Endothelial cell of umbilical vein (primary cell): ENCODE measurements at regions not wholly inside any gene's neighbourhood (a gene's known extent, or its start where the extent isn't known, plus 50 kb on each side); places are given as distances from the start of the nearest gene placed in this dataset.

Source experiments
- BruUV-seq: library from RNA; stranded (reverse); fragments of 400-500 nt; replicated peaks from 2 replicates; lab custom pipeline; 2021; lab: Mats Ljungman, UMichigan
- CTCF ChIA-PET: fragments of 300-600, 350-600 bp; sonication (Branson Sonifier 250); formaldehyde crosslinking; loops from one replicate; lab custom pipeline; 2021; ENCODE audit warnings: antibody characterized with exemption, inconsistent platforms; lab: Charles Lee
- POLR2A ChIA-PET: fragments of 300-600, 350-600 bp; sonication (Branson Sonifier 250); formaldehyde crosslinking; loops from one replicate; lab custom pipeline; 2021; ENCODE audit warnings: antibody characterized with exemption, inconsistent platforms; lab: Charles Lee
- DNase-seq: peaks from one replicate; pipeline ENCODE4 v3.0.0-alpha.2; 2011; ENCODE audit warnings: low read depth, low spot score
- FAIRE-seq: peaks from 2 replicates; lab custom pipeline; 2011; peaks lifted over from hg19 to GRCh38; lab: Jason Lieb, UNC
- H2AFZ ChIP-seq: 2 replicates; pipeline ENCODE4 v1.6.0; 2012; ENCODE audit warnings: low read depth, low read length, control low read depth, inconsistent platforms
- H3K27ac ChIP-seq: 2 replicates; pipeline ENCODE4 v1.5.1; 2011; ENCODE audit warnings: low read depth, mild to moderate bottlenecking, control low read depth, low read length, moderate library complexity; ENCODE audit not compliant: insufficient read depth
- H3K27me3 ChIP-seq, 2 experiments: 2 replicates each; pipeline versions ENCODE4 v1.6.0 to v1.6.1; 2011; ENCODE audit warnings: low read length in 2 of 2, mixed read lengths in 1 of 2; ENCODE audit not compliant: control insufficient read depth in 2 of 2, insufficient read depth in 2 of 2
- H3K36me3 ChIP-seq, 2 experiments: 2 replicates in 1 of 2; 3 replicates in 1 of 2; pipeline ENCODE4 v1.5.1; 2011; ENCODE audit warnings: low read length in 2 of 2, mild to moderate bottlenecking in 1 of 2, moderate library complexity in 1 of 2; ENCODE audit not compliant: control insufficient read depth in 2 of 2, insufficient read depth in 2 of 2; ENCODE audit errors: extremely low read depth in 1 of 2
- H3K4me1 ChIP-seq: 3 replicates; pipeline ENCODE4 v1.5.1; 2011; ENCODE audit warnings: mild to moderate bottlenecking, low read length; ENCODE audit not compliant: control insufficient read depth, insufficient read depth; ENCODE audit errors: extremely low read depth
- H3K4me2 ChIP-seq: 2 replicates; pipeline ENCODE4 v1.6.1; 2011; ENCODE audit warnings: low read length, control low read depth, mixed read lengths; ENCODE audit not compliant: insufficient read depth
- H3K4me3 ChIP-seq, 3 experiments: fragments of 200-600 bp in 1 of 3; sonication (generic), shearing (Covaris generic) in 1 of 3; replicated peaks in 1 of 3; 2 replicates each; pipeline ENCODE4 v1.5.1; 2011 to 2016; ENCODE audit warnings: control low read depth in 3 of 3, low read length in 3 of 3, mild to moderate bottlenecking in 2 of 3, inconsistent platforms in 1 of 3, low read depth in 1 of 3, moderate library complexity in 1 of 3; ENCODE audit not compliant: insufficient read depth in 1 of 3
- H3K79me2 ChIP-seq: 2 replicates; pipeline ENCODE4 v1.6.0; 2012; ENCODE audit warnings: low read length, inconsistent platforms; ENCODE audit not compliant: control insufficient read depth, insufficient read depth
- H3K9ac ChIP-seq: replicated peaks from 2 replicates; pipeline ENCODE3; 2011; ENCODE audit warnings: low read length, control low read depth; ENCODE audit not compliant: insufficient read depth; ENCODE audit errors: extremely low read depth
- H3K9me1 ChIP-seq: replicated peaks from 3 replicates; pipeline ENCODE4 v1.6.0; 2011; ENCODE audit warnings: mild to moderate bottlenecking, low read length; ENCODE audit not compliant: control insufficient read depth, insufficient read depth; ENCODE audit errors: extremely low read depth
- H3K9me3 ChIP-seq: replicated peaks from 2 replicates; pipeline ENCODE4 v1.5.1; 2012; ENCODE audit warnings: low read length, inconsistent platforms; ENCODE audit not compliant: control insufficient read depth, insufficient read depth
- H4K20me1 ChIP-seq: replicated peaks from 2 replicates; pipeline ENCODE3; 2011; ENCODE audit warnings: mild to moderate bottlenecking, low read length; ENCODE audit not compliant: control insufficient read depth, insufficient read depth; ENCODE audit errors: extremely low read depth
- CTCF ChIP-seq, 2 donors: IDR thresholded peaks; 1 replicate in 1 of 2; 2 replicates in 1 of 2; pipeline ENCODE4 v1.5.1; 2011; ENCODE audit warnings: low read length in 2 of 2, mild to moderate bottlenecking in 2 of 2, moderate library complexity in 2 of 2, control low read depth in 1 of 2, inconsistent platforms in 1 of 2, low read depth in 1 of 2; ENCODE audit not compliant: insufficient read depth in 1 of 2; ENCODE audit errors: extremely low read depth in 1 of 2
- EZH2 ChIP-seq: IDR thresholded peaks from 2 replicates; pipeline ENCODE4 v1.6.1; 2012; ENCODE audit warnings: borderline replicate concordance, low read depth, mild to moderate bottlenecking, moderate library complexity, low read length, inconsistent platforms; ENCODE audit not compliant: severe bottlenecking
- FOS ChIP-seq: IDR thresholded peaks from 2 replicates; pipeline ENCODE4 v1.6.1; 2011; ENCODE audit warnings: mild to moderate bottlenecking, low read length, moderate library complexity, borderline replicate concordance; ENCODE audit not compliant: insufficient read depth
- GATA2 ChIP-seq: IDR thresholded peaks from 2 replicates; pipeline ENCODE4 v1.7.0; 2011; ENCODE audit warnings: low read depth, mild to moderate bottlenecking, moderate library complexity, mixed read lengths, low read length; ENCODE audit not compliant: insufficient read length, insufficient read depth
- JUN ChIP-seq: IDR thresholded peaks from 2 replicates; pipeline ENCODE4 v1.6.1; 2011; ENCODE audit warnings: borderline replicate concordance, low read depth; ENCODE audit not compliant: insufficient read length, insufficient read depth
- MAX ChIP-seq: IDR thresholded peaks from 2 replicates; pipeline ENCODE4 v1.6.1; 2011; ENCODE audit not compliant: insufficient read depth, insufficient read length
- MYC ChIP-seq: IDR thresholded peaks from one replicate; pipeline ENCODE4 v1.6.1; 2011; ENCODE audit warnings: mild to moderate bottlenecking, low read depth, low read length
- POLR2A ChIP-seq: IDR thresholded peaks from 2 replicates; pipeline ENCODE4 v1.6.1; 2012; ENCODE audit warnings: low read depth, mild to moderate bottlenecking, control low read depth, low read length
- POLR2AphosphoS5 ChIP-seq: IDR thresholded peaks from 2 replicates; pipeline ENCODE4 v1.6.1; 2012; ENCODE audit warnings: low read depth, mild to moderate bottlenecking, control low read depth, low read length, moderate library complexity; ENCODE audit not compliant: insufficient read depth
- dilution Hi-C: fragments of 300-500 bp; cut with MboI; formaldehyde crosslinking; loops from one replicate; pipeline ENCODE4 v1.15.0; 2019; ENCODE audit warnings: low sequenced_read_pairs; ENCODE audit not compliant: extremely low pct_ligation_motif_present
- intact Hi-C: fragments of 100-400 bp; cut with micrococcal nuclease; formaldehyde crosslinking; loops from one replicate; pipeline ENCODE4 v1.10.0; 2022

- Histone ChIP-seq H3K4me1 (no peaks in the 10 kb centered on the region), H3K27me3 (no peaks in the 10 kb centered on the region), H3K27ac (no peak overlapping the region), H3K9me3 (no peaks in the 10 kb centered on the region), H4K20me1 (no peaks in the 10 kb centered on the region), H3K79me2 (no peaks in the 10 kb centered on the region), H3K4me2 (no peak overlapping the region), H3K9me1 (no peaks in the 10 kb centered on the region), H2AFZ (no peak overlapping the region), H3K9ac (no peak overlapping the region), H3K4me3 (no peak overlapping the region), H3K36me3 (no peaks in the 10 kb centered on the region)
- BruUV-seq, result no TSS peak
- dilution Hi-C loops (no loop called here), intact Hi-C loops (no loop called here)
- ChIA-PET POLR2A (no interaction called here), CTCF (no interaction called here)
- no peak for FAIRE-seq
- no peak for DNase-seq
- TF ChIP-seq EZH2 (no peak), GATA2 (no peak), MAX (no peak), MYC (no peak), POLR2AphosphoS5 (no peak), CTCF (IDR thresholded peaks at IDR 0.05; ENCODE audit: extremely low read depth in 1 of 2, insufficient read depth in 1 of 2, low read depth in 1 of 2, low read length in 2 of 2) (no peak), FOS (no peak), POLR2A (no peak), JUN (no peak)
Observed at GRCh38 chr1:36570006-36570405, 87.3 kb upstream of the CSF3R start.
